Mammary epithelial cell (primary cell): ENCODE measurements at regions not wholly inside any gene's neighbourhood (a gene's known extent, or its start where the extent isn't known, plus 50 kb on each side); places are given as distances from the start of the nearest gene placed in this dataset.

Experiments used
- CTCF ChIP-seq, 2 donors: IDR thresholded peaks in 1 of 2; conservative IDR thresholded peaks in 1 of 2; 2 replicates each; pipeline ENCODE4 v1.5.1; 2011 to 2012; ENCODE audit warnings: inconsistent platforms in 2 of 2, low read length in 2 of 2, mild to moderate bottlenecking in 2 of 2, control low read depth in 1 of 2, low read depth in 1 of 2; ENCODE audit not compliant: insufficient read depth in 1 of 2; ENCODE audit errors: extremely low read depth in 1 of 2
- EZH2 ChIP-seq: IDR thresholded peaks from 2 replicates; pipeline ENCODE4 v1.6.1; 2012; ENCODE audit warnings: low read length, inconsistent platforms, borderline replicate concordance

GRCh38 chr6:163695414-163695864 lies 280.9 kb downstream of the QKI start:
- TF ChIP-seq CTCF (conservative IDR thresholded peaks at IDR 0.05 in 1 of 2, IDR thresholded peaks at IDR 0.05 in 1 of 2; ENCODE audit: extremely low read depth in 1 of 2, insufficient read depth in 1 of 2, low read depth in 1 of 2, low read length in 2 of 2) (no peak), EZH2 (no peak)
